Gastrocnemius medialis (tissue), 4 donors: ENCODE measurements at regions not wholly inside any gene's neighbourhood (a gene's known extent, or its start where the extent isn't known, plus 50 kb on each side); places are given as distances from the start of the nearest gene placed in this dataset.

Source experiments
- ATAC-seq, 2 donors: fragments of 150-250 bp; one replicate each; pipeline ENCODE4 v1.9.1; 2016
- DNase-seq, 2 donors: peaks; one replicate each; pipeline ENCODE4 v3.0.0-alpha.2; 2019
- H3K27ac ChIP-seq, 4 donors: fragments of 200-600 bp; sonication (generic); 1 replicate in 1 of 4; 2 replicates in 3 of 4; pipeline ENCODE4 v1.5.1; 2016 to 2018; ENCODE audit warnings: mild to moderate bottlenecking in 2 of 4, moderate library complexity in 1 of 4
- H3K27me3 ChIP-seq, 3 donors: fragments of 200-600 bp; sonication (generic) in 2 of 3; 1 replicate in 1 of 3; 2 replicates in 2 of 3; pipeline versions ENCODE4 v1.5.1 to v1.6.0; 2016 to 2019; ENCODE audit warnings: mild to moderate bottlenecking in 1 of 3, moderate library complexity in 1 of 3
- H3K36me3 ChIP-seq, 2 donors: fragments of 200-600 bp; sonication (generic) in 1 of 2; one replicate each; pipeline ENCODE4 v1.5.1; 2017 to 2018
- H3K4me1 ChIP-seq, 2 donors: fragments of 200-600 bp; sonication (generic) in 1 of 2; one replicate each; pipeline ENCODE4 v1.5.1; 2016 to 2017; ENCODE audit warnings: mild to moderate bottlenecking in 2 of 2
- H3K4me3 ChIP-seq, 4 donors: fragments of 200-600 bp; sonication (generic) in 3 of 4; 1 replicate in 1 of 4; 2 replicates in 3 of 4; pipeline ENCODE4 v1.5.1; 2016 to 2019; ENCODE audit warnings: mild to moderate bottlenecking in 2 of 4
- H3K9me3 ChIP-seq, 3 donors: fragments of 200-600 bp; sonication (generic) in 2 of 3; 1 replicate in 1 of 3; 2 replicates in 2 of 3; pipeline ENCODE4 v1.5.1; 2016 to 2019
- POLR2A ChIP-seq, 2 donors: fragments of 450-650 bp; IDR thresholded peaks; one replicate each; pipeline ENCODE4 v1.6.1; 2017; ENCODE audit warnings: antibody characterized with exemption in 2 of 2, mild to moderate bottlenecking in 2 of 2, moderate library complexity in 2 of 2
- in situ Hi-C, 4 donors: fragments of 200-750 bp; cut with MboI; loops; one replicate each; pipeline versions ENCODE4 v1.15.0 to v1.8.0; 2017; ENCODE audit warnings: low sequenced_read_pairs in 4 of 4
- intact Hi-C: fragments of 100-400 bp; cut with DNase I; formaldehyde crosslinking; loops from one replicate; pipeline ENCODE4 v1.15.1; 2023; ENCODE audit warnings: low total_unique reads
- TF ChIP-seq, protein P1 (sequence below), 5 experiments: fragments of 450-650 bp in 3 of 5; fragments of 200-600 bp in 2 of 5; sonication (generic) in 2 of 5; IDR thresholded peaks in 4 of 5; conservative IDR thresholded peaks in 1 of 5; 1 replicate in 4 of 5; 2 replicates in 1 of 5; pipeline ENCODE4 v1.5.1; 2016 to 2019; ENCODE audit warnings: antibody characterized with exemption in 5 of 5, mild to moderate bottlenecking in 3 of 5, moderate library complexity in 3 of 5

GRCh38 chr4:187940299-187940698, 55.3 kb upstream of the ZFP42 start:
- no peak for ATAC-seq
- Histone ChIP-seq H3K4me3 (no peak overlapping the region), H3K9me3 (no peaks in the 10 kb centered on the region), H3K36me3 (no peaks in the 10 kb centered on the region), H3K4me1 (no peaks in the 10 kb centered on the region), H3K27me3 (no peaks in the 10 kb centered on the region), H3K27ac (no peak overlapping the region)
- no peak for DNase-seq
- in situ Hi-C loops (no loop called here), intact Hi-C loops (no loop called here)
- TF ChIP-seq POLR2A (IDR thresholded peaks at IDR 0.05): no peak
- TF ChIP-seq, protein P1, sequence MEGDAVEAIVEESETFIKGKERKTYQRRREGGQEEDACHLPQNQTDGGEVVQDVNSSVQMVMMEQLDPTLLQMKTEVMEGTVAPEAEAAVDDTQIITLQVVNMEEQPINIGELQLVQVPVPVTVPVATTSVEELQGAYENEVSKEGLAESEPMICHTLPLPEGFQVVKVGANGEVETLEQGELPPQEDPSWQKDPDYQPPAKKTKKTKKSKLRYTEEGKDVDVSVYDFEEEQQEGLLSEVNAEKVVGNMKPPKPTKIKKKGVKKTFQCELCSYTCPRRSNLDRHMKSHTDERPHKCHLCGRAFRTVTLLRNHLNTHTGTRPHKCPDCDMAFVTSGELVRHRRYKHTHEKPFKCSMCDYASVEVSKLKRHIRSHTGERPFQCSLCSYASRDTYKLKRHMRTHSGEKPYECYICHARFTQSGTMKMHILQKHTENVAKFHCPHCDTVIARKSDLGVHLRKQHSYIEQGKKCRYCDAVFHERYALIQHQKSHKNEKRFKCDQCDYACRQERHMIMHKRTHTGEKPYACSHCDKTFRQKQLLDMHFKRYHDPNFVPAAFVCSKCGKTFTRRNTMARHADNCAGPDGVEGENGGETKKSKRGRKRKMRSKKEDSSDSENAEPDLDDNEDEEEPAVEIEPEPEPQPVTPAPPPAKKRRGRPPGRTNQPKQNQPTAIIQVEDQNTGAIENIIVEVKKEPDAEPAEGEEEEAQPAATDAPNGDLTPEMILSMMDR (IDR thresholded peaks at IDR 0.05 in 4 of 5, conservative IDR thresholded peaks at IDR 0.05 in 1 of 5): no peak

GRCh38 chr4:187942968-187943367, 52.6 kb upstream of the ZFP42 start:
- TF ChIP-seq, protein P1 (IDR thresholded peaks at IDR 0.05 in 4 of 5, conservative IDR thresholded peaks at IDR 0.05 in 1 of 5): no peak
- no peak for TF ChIP-seq POLR2A (IDR thresholded peaks at IDR 0.05)
- H3K9me3 ChIP-seq: no peaks in the 10 kb centered on the region
- no peaks in the 10 kb centered on the region for H3K27me3 ChIP-seq
- no peak overlapping the region for H3K4me3 ChIP-seq
- ATAC-seq (no peak), DNase-seq (no peak)
- no peaks in the 10 kb centered on the region for H3K36me3 ChIP-seq
- intact Hi-C loops: no loop called here
- no peak overlapping the region for H3K27ac ChIP-seq
- H3K4me1 ChIP-seq: no peaks in the 10 kb centered on the region
- in situ Hi-C loops: no loop called here

DNA sequence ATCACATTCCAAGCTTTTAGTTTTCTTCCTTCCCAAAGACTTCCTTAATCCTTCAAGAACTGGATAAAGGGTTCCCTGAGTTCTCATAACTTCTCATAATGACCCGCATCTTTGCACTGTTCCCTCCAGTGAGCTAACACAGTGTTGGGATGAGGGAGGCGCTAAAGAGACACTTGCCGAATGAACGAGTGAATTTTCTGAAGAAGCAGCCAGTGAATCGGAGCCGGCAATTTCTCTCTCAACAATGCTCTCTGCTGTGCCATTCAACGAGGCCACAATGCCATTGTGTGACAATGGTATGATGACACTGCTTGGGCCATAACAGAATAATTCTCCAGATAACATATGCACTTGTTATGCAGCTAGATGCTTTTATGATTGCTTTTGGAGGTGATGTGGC, 51.4 kb upstream of the ZFP42 start:
- DNase-seq (no peak), ATAC-seq (no peak)
- Histone ChIP-seq H3K36me3 (no peaks in the 10 kb centered on the region), H3K4me3 (no peak overlapping the region), H3K27me3 (no peaks in the 10 kb centered on the region), H3K27ac (no peak overlapping the region), H3K4me1 (no peaks in the 10 kb centered on the region), H3K9me3 (no peaks in the 10 kb centered on the region)
- no peak for TF ChIP-seq POLR2A (IDR thresholded peaks at IDR 0.05)
- intact Hi-C loops: no loop called here
- in situ Hi-C loops: no loop called here
